Lower leg skin (tissue), 4 donors: ENCODE measurements at regions not wholly inside any gene's neighbourhood (a gene's known extent, or its start where the extent isn't known, plus 50 kb on each side); places are given as distances from the start of the nearest gene placed in this dataset.

ENCODE experiments used
- DNase-seq, 2 donors: peaks; one replicate each; pipeline ENCODE4 v3.0.0-alpha.2; 2019; ENCODE audit warnings: low spot score in 2 of 2
- H3K4me3 ChIP-seq: fragments of 200-600 bp; sonication (generic); 2 replicates; pipeline ENCODE4 v1.5.1; 2017; ENCODE audit warnings: mild to moderate bottlenecking, low read depth; ENCODE audit not compliant: poor library complexity, severe bottlenecking
- POLR2A ChIP-seq, 2 donors: fragments of 450-650 bp; IDR thresholded peaks; one replicate each; pipeline ENCODE4 v1.6.1; 2016 to 2017; ENCODE audit warnings: antibody characterized with exemption in 2 of 2, mild to moderate bottlenecking in 1 of 2, moderate library complexity in 1 of 2
- WGBS, 2 donors: methylation state at CpG; one replicate each; pipeline ENCODE4 v1.1.5; 2018; 5-methylcytosine and 5-hydroxymethylcytosine counted together
- intact Hi-C: fragments of 100-400 bp; cut with DNase I; formaldehyde crosslinking; loops from one replicate; pipeline ENCODE4 v1.15.0; 2023; ENCODE audit warnings: low total_unique reads
- TF ChIP-seq, protein P1 (sequence below), 3 donors: fragments of 450-650 bp; IDR thresholded peaks; one replicate each; pipeline ENCODE4 v1.5.1; 2016; ENCODE audit warnings: antibody characterized with exemption in 3 of 3, mild to moderate bottlenecking in 3 of 3, moderate library complexity in 2 of 3

DNA sequence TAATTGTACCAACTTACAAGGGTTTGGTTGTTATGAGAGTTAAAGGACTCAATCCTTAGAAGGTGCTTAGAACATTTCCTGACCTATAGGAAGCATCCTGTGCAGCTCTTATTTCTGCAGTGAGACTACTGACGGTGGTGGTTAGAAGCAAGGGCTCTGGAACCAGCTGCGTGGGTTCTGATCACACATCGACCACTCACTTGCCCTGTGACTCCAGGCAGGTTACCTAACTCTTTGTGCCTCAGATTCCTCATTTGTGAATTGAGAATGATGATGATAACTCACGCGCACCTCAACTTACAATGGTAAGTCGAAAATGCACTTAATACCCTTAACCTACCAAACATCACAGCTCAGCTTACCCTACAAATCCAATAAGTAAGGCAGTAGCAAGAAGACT, 80.7 kb upstream of the SPATA12 start:
- WGBS, 2 donors, result 89 to 98% methylated on average over 6 of the region's 6 CpGs
- no peak for DNase-seq
- no peak for TF ChIP-seq POLR2A (IDR thresholded peaks at IDR 0.05)
- TF ChIP-seq, protein P1, sequence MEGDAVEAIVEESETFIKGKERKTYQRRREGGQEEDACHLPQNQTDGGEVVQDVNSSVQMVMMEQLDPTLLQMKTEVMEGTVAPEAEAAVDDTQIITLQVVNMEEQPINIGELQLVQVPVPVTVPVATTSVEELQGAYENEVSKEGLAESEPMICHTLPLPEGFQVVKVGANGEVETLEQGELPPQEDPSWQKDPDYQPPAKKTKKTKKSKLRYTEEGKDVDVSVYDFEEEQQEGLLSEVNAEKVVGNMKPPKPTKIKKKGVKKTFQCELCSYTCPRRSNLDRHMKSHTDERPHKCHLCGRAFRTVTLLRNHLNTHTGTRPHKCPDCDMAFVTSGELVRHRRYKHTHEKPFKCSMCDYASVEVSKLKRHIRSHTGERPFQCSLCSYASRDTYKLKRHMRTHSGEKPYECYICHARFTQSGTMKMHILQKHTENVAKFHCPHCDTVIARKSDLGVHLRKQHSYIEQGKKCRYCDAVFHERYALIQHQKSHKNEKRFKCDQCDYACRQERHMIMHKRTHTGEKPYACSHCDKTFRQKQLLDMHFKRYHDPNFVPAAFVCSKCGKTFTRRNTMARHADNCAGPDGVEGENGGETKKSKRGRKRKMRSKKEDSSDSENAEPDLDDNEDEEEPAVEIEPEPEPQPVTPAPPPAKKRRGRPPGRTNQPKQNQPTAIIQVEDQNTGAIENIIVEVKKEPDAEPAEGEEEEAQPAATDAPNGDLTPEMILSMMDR (IDR thresholded peaks at IDR 0.05), result no peak
- H3K4me3 ChIP-seq, result no peak overlapping the region
- intact Hi-C loops, result loop anchor here (10.0 kb wide), 1 partner anchor 175 kb away; the partner anchor contains the start of gene ARHGEF3

DNA sequence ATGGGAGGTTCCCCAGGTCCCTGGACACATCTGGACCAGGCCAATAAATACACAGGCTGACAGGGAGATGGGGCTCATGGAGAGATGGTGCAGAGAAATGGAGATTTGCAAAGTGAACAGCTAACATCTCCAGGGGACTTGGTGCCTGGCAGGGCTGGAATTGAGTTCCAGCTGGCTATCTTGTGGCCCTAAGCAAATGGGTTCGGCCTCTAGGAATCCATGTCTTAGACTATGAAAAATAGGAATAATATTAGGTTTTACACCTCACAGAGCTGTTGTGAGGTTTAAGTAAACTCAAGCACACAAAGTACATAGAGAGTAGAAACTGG, 82.9 kb upstream of the SPATA12 start:
- H3K4me3 ChIP-seq, result no peak overlapping the region
- peak in 1 of 2 donors; percentile 23 for DNase-seq
- 84 to 96% methylated on average over 1 of the region's 1 CpG for WGBS, 2 donors
- TF ChIP-seq, protein P1 (IDR thresholded peaks at IDR 0.05), result no peak
- TF ChIP-seq POLR2A (IDR thresholded peaks at IDR 0.05), result no peak
- intact Hi-C loops, result no loop called here

DNA sequence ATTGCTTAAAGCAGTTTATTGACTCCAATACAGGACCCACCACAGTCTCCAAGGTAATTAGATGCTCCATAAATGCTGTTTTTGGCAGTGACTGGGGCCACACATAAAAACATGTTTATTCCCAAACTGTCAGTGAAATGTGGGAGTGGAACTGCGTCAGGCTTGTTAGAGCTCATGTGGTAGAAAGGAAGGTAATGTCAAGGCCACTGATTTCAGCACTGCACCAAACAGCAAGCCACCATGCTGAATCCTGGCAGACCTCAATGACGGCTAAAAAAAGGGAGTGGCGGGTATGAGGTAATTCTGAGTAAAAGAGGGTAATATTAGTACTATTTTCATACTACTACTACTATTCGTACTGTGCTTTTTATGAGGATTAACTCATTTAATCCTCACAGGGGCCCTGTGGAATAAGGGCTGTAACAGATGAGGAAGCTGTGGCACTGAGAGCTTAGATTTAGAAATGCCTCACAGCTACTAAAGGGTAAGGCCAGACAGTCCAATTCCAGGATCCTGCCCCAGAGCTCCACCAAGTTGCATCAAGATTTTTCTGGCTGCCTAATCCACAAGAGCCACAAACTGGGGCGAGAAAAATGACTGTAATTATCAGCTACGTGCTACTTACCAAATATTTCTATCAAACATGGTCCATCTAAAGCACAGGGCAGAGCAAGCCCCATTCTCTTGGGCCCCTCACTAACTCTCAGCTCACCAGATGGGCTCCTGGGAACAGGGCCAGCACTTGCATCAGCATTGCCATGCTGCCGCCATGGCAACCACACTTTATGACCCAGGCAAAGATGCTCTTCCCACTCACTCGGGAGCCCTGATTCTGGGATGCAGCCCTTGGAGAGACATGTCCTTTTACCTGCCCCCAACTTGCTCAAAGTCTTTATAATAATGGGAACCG, 83.6 kb upstream of the SPATA12 start:
- no peak overlapping the region for H3K4me3 ChIP-seq
- WGBS, 2 donors, result 66 to 71% methylated on average over 9 of the region's 9 CpGs
- intact Hi-C loops, result no loop called here
- TF ChIP-seq, protein P1 (IDR thresholded peaks at IDR 0.05), result no peak
- no peak for TF ChIP-seq POLR2A (IDR thresholded peaks at IDR 0.05)
- no peak for DNase-seq

DNA sequence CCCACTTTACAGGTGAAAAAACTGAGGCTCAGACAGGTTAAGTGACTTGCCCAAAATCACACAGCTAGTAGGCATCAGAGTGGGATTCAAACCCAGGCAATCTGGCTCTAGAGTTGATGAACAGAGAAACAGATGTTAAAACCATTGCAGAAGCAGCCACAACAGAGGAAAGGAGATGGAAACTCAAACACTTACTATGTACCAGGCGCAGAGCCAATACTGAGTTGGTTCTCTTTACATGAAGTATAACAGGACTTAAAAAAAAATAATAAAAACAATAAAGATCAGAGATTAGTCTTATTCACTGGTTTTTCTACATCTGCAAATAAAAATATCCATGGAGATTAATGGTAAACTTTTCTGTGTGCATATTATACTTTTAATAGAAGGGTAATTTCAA, 84.9 kb upstream of the SPATA12 start:
- 92 to 97% methylated on average over 1 of the region's 1 CpG for WGBS, 2 donors
- no peak for DNase-seq
- intact Hi-C loops, result no loop called here
- TF ChIP-seq, protein P1 (IDR thresholded peaks at IDR 0.05), result no peak
- TF ChIP-seq POLR2A (IDR thresholded peaks at IDR 0.05), result no peak
- H3K4me3 ChIP-seq, result no peak overlapping the region

DNA sequence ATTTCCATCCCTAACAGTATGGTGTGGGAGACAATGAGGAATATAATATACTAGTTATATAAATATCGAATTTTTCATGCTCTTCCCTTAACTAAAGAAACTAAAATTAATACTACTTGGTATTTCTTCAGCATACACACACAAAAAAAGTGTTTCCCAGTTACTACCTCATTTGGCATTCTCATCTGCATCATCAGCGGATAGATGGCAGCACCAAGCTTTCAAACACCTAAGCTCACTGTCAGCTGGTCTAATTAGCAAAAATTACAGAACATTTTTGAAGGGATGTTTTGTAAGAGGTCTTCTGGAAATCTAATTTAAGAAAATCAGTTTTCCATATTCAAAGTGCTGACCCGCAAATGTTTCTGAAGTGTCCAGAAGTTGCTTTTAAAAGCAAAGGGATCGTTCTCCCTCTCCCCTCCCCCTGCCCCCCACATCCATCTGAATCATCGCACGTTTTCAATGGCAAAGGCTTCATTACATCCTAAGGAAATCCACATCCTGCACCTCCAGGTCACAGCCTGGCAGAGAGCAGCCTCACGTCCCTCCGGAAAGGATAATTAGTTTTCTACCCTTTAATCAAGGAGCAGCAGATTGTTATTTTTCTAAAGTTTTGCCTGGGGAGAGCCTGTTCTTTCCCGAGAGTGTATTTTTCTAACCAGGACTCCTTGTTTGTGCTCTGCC, 86.1 kb upstream of the SPATA12 start:
- DNase-seq, result no peak
- WGBS, 2 donors, result 81 to 82% methylated on average over 9 of the region's 9 CpGs
- intact Hi-C loops, result loop anchor here (5.0 kb wide), 1 partner anchor 272 kb away; no protein-coding TSS in a partner anchor
- H3K4me3 ChIP-seq, result no peak overlapping the region
- TF ChIP-seq POLR2A (IDR thresholded peaks at IDR 0.05), result no peak
- TF ChIP-seq, protein P1 (IDR thresholded peaks at IDR 0.05), result no peak
